Omental fat pad (tissue), 3 donors: ENCODE measurements at regions not wholly inside any gene's neighbourhood (a gene's known extent, or its start where the extent isn't known, plus 50 kb on each side); places are given as distances from the start of the nearest gene placed in this dataset.
"Not testable (repeated sequence)": the region's sequence is repeated elsewhere in the genome, so short reads cannot be mapped to it uniquely, and the experiment has no call there.

Source experiments
- ATAC-seq: fragments of 150-250 bp; one replicate; pipeline ENCODE4 v1.9.1; 2016; ENCODE audit warnings: mild to moderate bottlenecking, moderate library complexity; ENCODE audit not compliant: low FRiP score
- DNase-seq: peaks from one replicate; pipeline ENCODE4 v3.0.0-alpha.2; 2019; ENCODE audit warnings: low spot score
- TF ChIP-seq, protein P1 (sequence below), 3 donors: fragments of 450-650 bp; IDR thresholded peaks; one replicate each; pipeline ENCODE4 v1.5.1; 2016 to 2017; ENCODE audit warnings: antibody characterized with exemption in 3 of 3, mild to moderate bottlenecking in 3 of 3, moderate library complexity in 2 of 3

DNA sequence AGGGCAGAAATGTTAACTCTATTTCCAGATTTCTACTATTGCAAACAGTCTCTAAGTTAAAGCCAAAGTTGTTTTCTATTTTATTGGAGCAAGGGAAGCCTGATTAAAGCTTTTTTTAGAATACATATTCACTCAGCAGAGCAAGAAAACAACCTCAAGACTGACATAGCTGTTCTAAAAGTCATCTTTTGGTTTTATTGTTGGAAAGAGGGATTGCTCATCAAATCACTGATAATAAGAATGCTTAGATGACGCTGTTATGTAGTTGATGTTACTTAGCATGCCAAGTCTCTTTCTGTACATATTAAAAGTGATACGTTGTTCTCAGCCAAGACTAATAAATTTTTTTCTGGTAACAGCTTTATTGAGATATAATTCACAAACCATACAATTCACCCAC is 172.6 kb upstream of the LAMA2 start:
- DNase-seq (no peak), ATAC-seq (no peak)
- TF ChIP-seq, protein P1, sequence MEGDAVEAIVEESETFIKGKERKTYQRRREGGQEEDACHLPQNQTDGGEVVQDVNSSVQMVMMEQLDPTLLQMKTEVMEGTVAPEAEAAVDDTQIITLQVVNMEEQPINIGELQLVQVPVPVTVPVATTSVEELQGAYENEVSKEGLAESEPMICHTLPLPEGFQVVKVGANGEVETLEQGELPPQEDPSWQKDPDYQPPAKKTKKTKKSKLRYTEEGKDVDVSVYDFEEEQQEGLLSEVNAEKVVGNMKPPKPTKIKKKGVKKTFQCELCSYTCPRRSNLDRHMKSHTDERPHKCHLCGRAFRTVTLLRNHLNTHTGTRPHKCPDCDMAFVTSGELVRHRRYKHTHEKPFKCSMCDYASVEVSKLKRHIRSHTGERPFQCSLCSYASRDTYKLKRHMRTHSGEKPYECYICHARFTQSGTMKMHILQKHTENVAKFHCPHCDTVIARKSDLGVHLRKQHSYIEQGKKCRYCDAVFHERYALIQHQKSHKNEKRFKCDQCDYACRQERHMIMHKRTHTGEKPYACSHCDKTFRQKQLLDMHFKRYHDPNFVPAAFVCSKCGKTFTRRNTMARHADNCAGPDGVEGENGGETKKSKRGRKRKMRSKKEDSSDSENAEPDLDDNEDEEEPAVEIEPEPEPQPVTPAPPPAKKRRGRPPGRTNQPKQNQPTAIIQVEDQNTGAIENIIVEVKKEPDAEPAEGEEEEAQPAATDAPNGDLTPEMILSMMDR (IDR thresholded peaks at IDR 0.05), result no peak

DNA sequence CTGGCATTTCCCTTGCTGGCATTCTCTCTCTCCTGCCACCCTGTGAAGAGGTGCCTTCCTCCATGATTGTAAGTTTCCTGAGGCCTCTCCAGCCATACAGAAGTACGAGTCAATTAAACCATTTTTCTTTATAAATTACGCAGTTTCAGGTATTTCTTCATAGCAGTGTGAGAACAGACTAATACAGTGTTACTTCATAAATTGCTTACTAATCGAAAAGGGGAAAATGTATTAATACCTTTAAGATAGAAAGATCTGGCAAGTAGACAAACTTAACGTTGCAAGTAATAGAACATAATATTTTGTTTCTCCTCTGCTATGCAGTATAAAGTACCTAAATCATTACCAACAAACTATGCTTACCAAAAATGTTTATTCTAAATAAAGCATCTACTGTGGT is 178.3 kb upstream of the LAMA2 start:
- TF ChIP-seq, protein P1 (IDR thresholded peaks at IDR 0.05), result no peak
- no peak for ATAC-seq
- no peak for DNase-seq

DNA sequence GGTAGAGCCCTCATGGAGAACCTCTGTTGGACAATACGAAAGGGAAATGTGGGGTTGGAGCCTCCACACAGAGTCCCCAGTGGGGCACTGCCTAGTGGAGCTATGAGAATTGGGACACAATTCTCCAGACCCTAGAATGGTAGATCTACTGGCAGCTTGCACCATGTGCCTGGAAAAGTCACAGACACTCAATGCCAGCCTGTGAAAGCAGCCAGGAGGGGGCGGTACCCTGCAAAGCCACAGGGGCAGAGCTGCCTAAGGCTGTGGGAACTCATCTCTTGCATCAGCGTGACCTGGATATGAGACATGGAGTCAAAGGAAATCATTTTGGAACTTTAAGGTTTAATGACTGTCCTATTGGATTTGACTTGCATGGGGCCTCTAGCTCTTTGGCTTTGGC is 179.1 kb upstream of the LAMA2 start:
- not testable (repeated sequence) for DNase-seq, ATAC-seq

GRCh38 chr6:128696691-128697689 is 176.6 kb upstream of the PTPRK start:
- ATAC-seq, result no peak
- TF ChIP-seq, protein P1 (IDR thresholded peaks at IDR 0.05), result no peak
- no peak for DNase-seq

DNA sequence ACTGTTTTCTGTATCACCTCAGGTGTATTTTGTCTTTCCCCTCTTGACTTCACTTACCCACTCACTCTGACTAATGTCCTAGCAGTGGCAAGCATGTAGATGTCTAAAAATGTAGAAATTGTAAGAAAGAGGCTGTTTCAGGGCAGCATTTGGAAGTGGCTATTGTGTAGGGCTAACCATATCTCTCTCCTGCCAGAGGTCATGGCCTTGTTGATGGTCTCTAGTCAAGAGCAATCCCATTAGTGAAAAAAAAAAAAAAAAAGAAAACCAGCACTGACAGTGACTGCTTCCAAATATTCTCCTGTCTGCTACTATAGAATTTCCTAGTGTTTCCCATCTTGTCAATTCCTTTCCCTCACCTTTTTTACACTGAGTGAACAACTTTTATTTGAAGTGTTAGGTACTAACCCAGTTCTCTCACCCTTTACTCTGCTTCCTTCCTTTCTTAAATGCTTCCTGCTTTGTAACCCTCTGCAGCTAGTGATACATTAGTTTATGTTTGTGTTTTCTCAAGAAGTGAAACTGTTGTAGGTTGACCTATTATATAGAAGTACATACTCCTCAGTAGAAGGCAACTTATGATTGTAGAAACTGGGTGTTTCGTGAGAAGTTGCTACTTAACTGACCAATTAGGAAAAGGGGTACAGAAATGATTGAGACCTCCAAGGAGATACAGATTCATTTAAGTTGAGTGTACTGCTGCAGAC is 174.1 kb upstream of the PTPRK start:
- no peak for DNase-seq
- no peak for ATAC-seq

DNA sequence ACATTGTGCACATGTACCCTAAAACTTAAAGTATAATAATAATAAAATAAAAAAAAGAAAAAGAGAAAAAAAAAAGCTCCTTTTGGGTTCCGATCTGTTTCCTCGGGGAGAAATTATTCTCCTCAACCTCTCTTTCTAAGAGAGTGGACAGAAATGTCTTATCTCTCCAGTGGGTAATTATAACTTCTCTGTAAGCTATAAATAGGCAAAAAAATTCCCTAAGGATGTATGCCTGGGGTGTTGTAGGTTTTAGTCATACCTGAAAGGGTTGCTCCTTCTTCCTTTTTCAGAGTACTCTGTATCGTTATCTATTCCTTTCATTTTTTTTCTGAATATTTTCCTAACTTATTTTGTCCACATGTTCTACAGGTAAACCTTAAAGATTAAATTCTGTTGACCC is 169.7 kb upstream of the PTPRK start:
- DNase-seq (no peak), ATAC-seq (no peak)
- TF ChIP-seq, protein P1 (IDR thresholded peaks at IDR 0.05), result no peak

More for the DNA sequence above, 174.1 kb upstream of the PTPRK start:
- TF ChIP-seq, protein P1 (IDR thresholded peaks at IDR 0.05), result no peak

DNA sequence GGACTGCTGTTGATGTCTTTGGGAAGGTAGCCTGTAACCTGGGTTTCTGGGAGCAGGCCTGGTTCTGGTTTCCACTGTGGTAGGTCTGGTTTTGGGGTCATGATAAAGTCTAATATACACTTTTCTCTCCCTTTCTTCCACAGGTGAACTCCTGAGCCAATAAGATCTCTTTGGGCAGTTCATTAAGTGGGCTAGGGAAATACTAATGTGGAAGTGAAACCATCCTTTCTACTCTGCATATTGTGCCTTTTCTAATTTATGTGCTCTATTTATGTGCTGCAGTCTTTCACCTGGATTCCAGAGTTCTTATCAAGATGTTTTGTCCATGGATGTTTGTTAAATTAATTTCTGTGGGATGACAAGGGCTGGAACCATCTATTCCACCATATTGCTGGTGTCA is 165.7 kb upstream of the PTPRK start:
- ATAC-seq, result no peak
- TF ChIP-seq, protein P1 (IDR thresholded peaks at IDR 0.05), result no peak

More for the DNA sequence above, 165.7 kb upstream of the PTPRK start:
- no peak for DNase-seq
